Vagina (tissue), 2 donors: ENCODE measurements at regions not wholly inside any gene's neighbourhood (a gene's known extent, or its start where the extent isn't known, plus 50 kb on each side); places are given as distances from the start of the nearest gene placed in this dataset.

Experiments used
- DNase-seq, 2 donors: peaks; one replicate each; pipeline ENCODE4 v3.0.0-alpha.2; 2017; ENCODE audit errors: extremely low spot score in 2 of 2
- H3K27ac ChIP-seq: fragments of 200-600 bp; sonication (generic); one replicate; pipeline ENCODE4 v1.5.1; 2019
- H3K27me3 ChIP-seq: fragments of 200-600 bp; sonication (generic); one replicate; pipeline ENCODE4 v1.5.1; 2019
- H3K36me3 ChIP-seq, 2 donors: fragments of 200-600 bp; sonication (generic); one replicate each; pipeline ENCODE4 v1.5.1; 2017 to 2019
- H3K4me1 ChIP-seq: fragments of 200-600 bp; sonication (generic); one replicate; pipeline ENCODE4 v1.5.1; 2019
- H3K4me3 ChIP-seq, 2 donors: fragments of 200-600 bp; sonication (generic); 1 replicate in 1 of 2; 2 replicates in 1 of 2; pipeline ENCODE4 v1.5.1; 2016 to 2019
- H3K9me3 ChIP-seq: fragments of 200-600 bp; sonication (generic); one replicate; pipeline ENCODE4 v1.5.1; 2019
- POLR2A ChIP-seq, 2 donors: fragments of 450-650 bp; IDR thresholded peaks; one replicate each; pipeline ENCODE4 v1.6.1; 2017; ENCODE audit warnings: antibody characterized with exemption in 2 of 2, mild to moderate bottlenecking in 2 of 2, moderate library complexity in 2 of 2
- POLR2AphosphoS5 ChIP-seq, 2 donors: sonication (generic); formaldehyde crosslinking; IDR thresholded peaks; one replicate each; pipeline ENCODE4 v1.9.0; 2017; ENCODE audit warnings: antibody characterized with exemption in 2 of 2, mild to moderate bottlenecking in 2 of 2, low read depth in 1 of 2; ENCODE audit not compliant: insufficient read depth in 1 of 2
- intact Hi-C: fragments of 100-400 bp; cut with DNase I; formaldehyde crosslinking; loops from one replicate; pipeline ENCODE4 v1.15.1; 2023
- TF ChIP-seq, protein P1 (sequence below), 3 experiments: fragments of 450-650 bp in 2 of 3; fragments of 200-600 bp in 1 of 3; sonication (generic) in 1 of 3; IDR thresholded peaks; one replicate each; pipeline ENCODE4 v1.5.1; 2017 to 2019; ENCODE audit warnings: antibody characterized with exemption in 3 of 3, mild to moderate bottlenecking in 2 of 3, moderate library complexity in 2 of 3

DNA sequence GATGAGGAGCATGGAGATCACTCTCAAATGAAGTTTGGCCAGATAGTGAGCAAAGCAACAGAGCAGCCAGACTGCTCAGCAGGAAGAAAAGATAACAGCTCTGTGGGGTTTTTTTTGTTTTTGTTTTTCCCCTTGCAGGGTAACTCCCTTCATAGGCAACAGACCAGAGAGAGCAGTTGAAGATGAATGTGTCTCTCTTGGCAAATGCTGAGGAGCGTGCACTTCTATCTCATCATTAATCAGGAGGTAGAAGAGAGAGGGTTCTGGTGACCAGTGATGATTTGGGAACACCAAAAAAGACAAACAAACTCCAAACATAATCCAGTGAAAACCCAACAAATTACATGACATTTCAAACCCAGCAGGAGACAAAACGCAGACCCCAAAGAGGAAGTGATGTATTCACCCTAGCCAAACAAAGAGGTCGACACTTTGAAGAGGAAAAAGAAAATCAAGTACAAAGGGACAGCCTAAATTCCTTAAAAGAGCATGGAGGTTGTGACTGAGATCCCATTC, 66.2 kb upstream of the RREB1 start:
- Histone ChIP-seq H3K36me3 (no peaks in the 10 kb centered on the region), H3K27me3 (no peaks in the 10 kb centered on the region), H3K27ac (no peak overlapping the region), H3K4me3 (no peak overlapping the region), H3K4me1 (no peaks in the 10 kb centered on the region), H3K9me3 (no peaks in the 10 kb centered on the region)
- DNase-seq, result no peak
- intact Hi-C loops, result no loop called here
- no peak for TF ChIP-seq POLR2AphosphoS5 (IDR thresholded peaks at IDR 0.05; ENCODE audit: insufficient read depth in 1 of 2, low read depth in 1 of 2)
- no peak for TF ChIP-seq POLR2A (IDR thresholded peaks at IDR 0.05)
- TF ChIP-seq, protein P1, sequence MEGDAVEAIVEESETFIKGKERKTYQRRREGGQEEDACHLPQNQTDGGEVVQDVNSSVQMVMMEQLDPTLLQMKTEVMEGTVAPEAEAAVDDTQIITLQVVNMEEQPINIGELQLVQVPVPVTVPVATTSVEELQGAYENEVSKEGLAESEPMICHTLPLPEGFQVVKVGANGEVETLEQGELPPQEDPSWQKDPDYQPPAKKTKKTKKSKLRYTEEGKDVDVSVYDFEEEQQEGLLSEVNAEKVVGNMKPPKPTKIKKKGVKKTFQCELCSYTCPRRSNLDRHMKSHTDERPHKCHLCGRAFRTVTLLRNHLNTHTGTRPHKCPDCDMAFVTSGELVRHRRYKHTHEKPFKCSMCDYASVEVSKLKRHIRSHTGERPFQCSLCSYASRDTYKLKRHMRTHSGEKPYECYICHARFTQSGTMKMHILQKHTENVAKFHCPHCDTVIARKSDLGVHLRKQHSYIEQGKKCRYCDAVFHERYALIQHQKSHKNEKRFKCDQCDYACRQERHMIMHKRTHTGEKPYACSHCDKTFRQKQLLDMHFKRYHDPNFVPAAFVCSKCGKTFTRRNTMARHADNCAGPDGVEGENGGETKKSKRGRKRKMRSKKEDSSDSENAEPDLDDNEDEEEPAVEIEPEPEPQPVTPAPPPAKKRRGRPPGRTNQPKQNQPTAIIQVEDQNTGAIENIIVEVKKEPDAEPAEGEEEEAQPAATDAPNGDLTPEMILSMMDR (IDR thresholded peaks at IDR 0.05), result no peak

DNA sequence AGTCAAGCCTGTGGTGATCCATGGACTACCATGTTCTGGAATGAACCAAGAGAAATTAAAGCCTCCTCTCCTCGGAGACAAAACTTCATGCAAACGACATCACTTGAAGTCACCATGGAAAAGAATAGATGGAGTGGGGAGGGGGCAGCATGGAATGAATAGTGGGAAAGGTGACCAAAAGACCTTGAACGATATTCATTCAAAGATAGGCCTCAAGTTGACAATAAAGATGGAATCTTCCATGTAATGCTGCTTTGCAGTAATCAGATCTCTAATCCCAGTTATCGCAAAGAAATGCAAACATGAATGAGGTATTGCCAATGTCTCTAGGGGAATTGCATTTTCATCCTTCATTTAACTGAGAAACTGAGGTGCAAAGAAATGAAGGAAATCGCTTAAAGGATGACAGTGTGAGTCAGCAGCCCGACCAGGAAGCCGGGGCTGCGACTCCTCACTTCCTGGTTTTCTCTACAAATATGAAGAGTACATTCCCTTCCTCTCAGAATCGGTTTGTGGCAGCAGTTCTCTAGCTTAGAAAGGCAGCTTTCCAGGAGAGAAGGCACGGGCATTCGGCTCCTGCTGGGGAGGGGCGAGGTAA, 65.6 kb upstream of the RREB1 start:
- H3K36me3 ChIP-seq, result no peaks in the 10 kb centered on the region
- intact Hi-C loops, result no loop called here
- no peak overlapping the region for H3K27ac ChIP-seq
- no peak overlapping the region for H3K4me3 ChIP-seq
- H3K4me1 ChIP-seq, result no peaks in the 10 kb centered on the region
- TF ChIP-seq, protein P1 (IDR thresholded peaks at IDR 0.05), result no peak
- no peak for TF ChIP-seq POLR2A (IDR thresholded peaks at IDR 0.05)
- TF ChIP-seq POLR2AphosphoS5 (IDR thresholded peaks at IDR 0.05; ENCODE audit: insufficient read depth in 1 of 2, low read depth in 1 of 2), result no peak
- H3K27me3 ChIP-seq, result no peaks in the 10 kb centered on the region
- DNase-seq, result no peak
- H3K9me3 ChIP-seq, result no peaks in the 10 kb centered on the region

DNA sequence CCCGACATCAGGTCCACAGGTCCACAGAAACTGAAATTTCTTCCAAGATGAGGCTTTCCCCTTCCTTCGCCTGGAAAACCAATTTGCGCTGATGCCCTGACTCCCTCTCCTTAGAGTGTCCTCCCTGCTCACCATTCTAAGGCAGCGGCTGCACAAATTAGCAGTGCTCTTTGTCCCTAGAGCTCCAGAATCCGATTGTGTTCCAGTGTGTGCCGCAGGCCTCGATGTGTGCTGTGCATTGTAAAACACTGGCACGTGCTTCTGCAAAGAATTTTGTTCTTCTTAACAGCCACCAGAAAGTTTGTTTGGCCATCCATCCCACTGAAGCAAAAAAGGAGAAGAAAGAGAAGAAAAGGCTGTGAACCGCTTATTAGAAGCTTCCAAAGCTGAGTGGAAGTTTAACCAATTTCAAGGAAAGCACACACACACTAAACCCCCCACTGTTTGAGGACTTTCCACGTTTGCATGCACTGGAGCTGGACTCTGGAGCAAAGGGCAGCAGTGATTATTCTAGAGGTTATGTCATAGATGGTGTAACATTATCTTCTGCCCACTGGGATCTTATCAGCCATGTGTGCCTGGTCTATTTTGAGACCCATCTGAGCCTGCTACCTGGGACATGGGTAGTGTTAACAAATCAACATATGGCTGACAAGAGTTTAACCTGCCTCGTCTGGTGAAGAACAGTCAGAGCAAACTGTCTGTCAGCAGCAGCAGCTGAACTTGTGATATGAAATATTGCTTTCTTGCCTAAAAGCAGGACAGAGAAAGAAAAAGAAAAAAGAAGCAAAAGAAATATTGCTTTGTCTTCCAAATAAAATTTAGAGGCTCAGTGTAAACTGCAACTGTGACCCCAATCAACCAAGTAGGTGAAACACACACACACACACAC, 64.9 kb upstream of the RREB1 start:
- DNase-seq, result no peak
- intact Hi-C loops, result no loop called here
- Histone ChIP-seq H3K36me3 (no peaks in the 10 kb centered on the region), H3K27me3 (no peaks in the 10 kb centered on the region), H3K4me1 (no peaks in the 10 kb centered on the region), H3K27ac (no peak overlapping the region), H3K4me3 (no peak overlapping the region), H3K9me3 (no peaks in the 10 kb centered on the region)
- TF ChIP-seq, protein P1 (IDR thresholded peaks at IDR 0.05), result no peak
- TF ChIP-seq POLR2AphosphoS5 (IDR thresholded peaks at IDR 0.05; ENCODE audit: insufficient read depth in 1 of 2, low read depth in 1 of 2), result no peak
- no peak for TF ChIP-seq POLR2A (IDR thresholded peaks at IDR 0.05)

DNA sequence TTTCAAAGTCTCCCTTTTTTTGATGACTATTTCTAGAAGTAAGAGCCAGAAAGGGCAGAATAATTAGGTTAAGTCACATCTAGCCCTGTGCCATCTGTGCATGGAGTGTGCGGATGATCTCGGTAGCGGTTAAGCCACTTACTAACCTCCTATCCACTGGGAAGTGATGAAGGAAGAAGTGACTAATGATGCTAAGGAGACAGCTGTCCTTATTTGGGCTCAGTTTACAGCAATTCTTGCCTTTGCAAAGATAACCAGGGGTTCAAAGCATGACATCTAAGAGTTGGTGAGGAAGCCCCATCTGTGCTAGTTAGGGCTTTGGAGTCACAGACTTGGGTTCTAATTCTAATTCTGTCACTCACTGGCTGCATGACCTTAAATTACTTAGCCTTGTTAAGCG, 62.4 kb upstream of the RREB1 start:
- Histone ChIP-seq H3K4me1 (no peaks in the 10 kb centered on the region), H3K27me3 (no peaks in the 10 kb centered on the region), H3K36me3 (no peaks in the 10 kb centered on the region), H3K9me3 (no peaks in the 10 kb centered on the region), H3K4me3 (no peak overlapping the region), H3K27ac (no peak overlapping the region)
- TF ChIP-seq POLR2A (IDR thresholded peaks at IDR 0.05) (no peak), POLR2AphosphoS5 (IDR thresholded peaks at IDR 0.05; ENCODE audit: insufficient read depth in 1 of 2, low read depth in 1 of 2) (no peak)
- TF ChIP-seq, protein P1 (IDR thresholded peaks at IDR 0.05), result no peak
- intact Hi-C loops, result no loop called here
- DNase-seq, result no peak

DNA sequence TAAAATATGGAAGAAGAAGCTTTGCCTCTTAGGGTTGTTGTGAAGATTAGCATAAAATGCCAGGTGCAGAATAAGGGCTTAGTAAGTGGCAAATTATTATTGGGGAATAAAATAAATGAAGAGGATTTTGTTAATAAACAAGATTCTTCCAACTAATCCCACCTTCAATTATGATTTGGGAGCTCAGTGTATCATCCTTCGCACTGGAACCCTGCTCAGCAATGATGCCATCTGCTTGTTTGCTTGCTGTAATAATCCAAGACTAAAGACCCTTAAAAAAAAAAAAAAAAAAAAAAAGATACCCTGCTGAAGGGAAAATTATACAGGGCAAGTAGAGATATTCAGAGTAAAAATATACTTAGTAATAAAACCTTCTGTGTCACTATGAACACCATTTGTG, 62.0 kb upstream of the RREB1 start:
- intact Hi-C loops, result no loop called here
- H3K4me3 ChIP-seq, result no peak overlapping the region
- H3K36me3 ChIP-seq, result no peaks in the 10 kb centered on the region
- no peaks in the 10 kb centered on the region for H3K9me3 ChIP-seq
- H3K27me3 ChIP-seq, result no peaks in the 10 kb centered on the region
- no peak for DNase-seq
- peaks cover under 1% of the 10 kb centered on the region for H3K4me1 ChIP-seq
- no peak for TF ChIP-seq POLR2AphosphoS5 (IDR thresholded peaks at IDR 0.05; ENCODE audit: insufficient read depth in 1 of 2, low read depth in 1 of 2)
- TF ChIP-seq, protein P1 (IDR thresholded peaks at IDR 0.05), result no peak
- TF ChIP-seq POLR2A (IDR thresholded peaks at IDR 0.05), result no peak
- H3K27ac ChIP-seq, result no peak overlapping the region
